ENCODE measurements at regions not wholly inside any gene's neighbourhood (a gene's known extent, or its start where the extent isn't known, plus 50 kb on each side); places are given as distances from the start of the nearest gene placed in this dataset.
"Not testable (repeated sequence)": the region's sequence is repeated elsewhere in the genome, so short reads cannot be mapped to it uniquely, and the experiment has no call there.

- H4K8ac ChIP-seq (ENCODE audit: low read depth in 2 of 2, low read length in 2 of 2); H4K5ac ChIP-seq (ENCODE audit: low read depth, low read length); H2AK5ac ChIP-seq (ENCODE audit: low read depth, low read length); H3K9me3 ChIP-seq (ENCODE audit: control insufficient read depth, insufficient read depth, low read length); H4K91ac ChIP-seq (ENCODE audit: insufficient read depth, low read depth, low read length); H3K4ac ChIP-seq (ENCODE audit: low read depth, low read length); H3K9me1 ChIP-seq (ENCODE audit: insufficient read depth, low read length); H3K27me3 ChIP-seq (ENCODE audit: control insufficient read depth, insufficient read depth, low read length); H3K18ac ChIP-seq (ENCODE audit: low read depth, low read length); in situ Hi-C loops (cut with MboI; ENCODE audit: low sequenced_read_pairs); H4K20me1 ChIP-seq (ENCODE audit: insufficient read depth, low read length); H3K27ac ChIP-seq (ENCODE audit: insufficient read depth, low read length); H3K23ac ChIP-seq (ENCODE audit: low read depth, low read length); H3K56ac ChIP-seq (ENCODE audit: extremely low read depth, insufficient read depth, low read length); H3K4me3 ChIP-seq (ENCODE audit: insufficient read depth, low read depth, low read length); H2AK9ac ChIP-seq (replicated peaks; ENCODE audit: low read depth, low read length, poor library complexity); dilution Hi-C loops (cut with HindIII; ENCODE audit: low sequenced_read_pairs, unreplicated experiment); intact Hi-C loops (cut with micrococcal nuclease); H2AFZ ChIP-seq (replicated peaks; ENCODE audit: low read length, poor library complexity); H3K9ac ChIP-seq (ENCODE audit: low read depth, low read length); CTCF ChIA-PET; H2BK20ac ChIP-seq (ENCODE audit: low read depth, low read length); H3K4me1 ChIP-seq (ENCODE audit: control insufficient read depth, insufficient read depth, low read length); H3K79me1 ChIP-seq (ENCODE audit: low read depth in 1 of 2, low read length in 2 of 2); H3K14ac ChIP-seq (replicated peaks; ENCODE audit: low read depth, low read length); BruUV-seq (replicated peaks); POLR2A ChIA-PET (ENCODE audit: unreplicated experiment); H2BK5ac ChIP-seq (ENCODE audit: low read depth, low read length, poor library complexity, severe bottlenecking); H3K36me3 ChIP-seq (ENCODE audit: control insufficient read depth, insufficient read depth, low read length); H3K4me2 ChIP-seq (ENCODE audit: low read depth, low read length): not testable (repeated sequence)
- WGBS, 2 experiments (ENCODE audit: extremely low coverage in 2 of 2, insufficient read length in 1 of 2) = no CpG with 5 or more reads among the region's 3 CpGs
- ATAC-seq (ENCODE audit: low read depth) (peak; percentile 96), DNase-seq (peak; percentile 82)
- peak; percentile 7; the same call in 1 of the 2 replicates for TF ChIP-seq FOS (IDR thresholded peaks at IDR 0.05; ENCODE audit: low read depth, low read length)
- TF ChIP-seq MAFK (IDR thresholded peaks at IDR 0.05; ENCODE audit: low read depth, low read length) = peak; percentile 36; the same call in 1 of the 2 replicates
- TF ChIP-seq NFE2L2 (IDR thresholded peaks at IDR 0.05; ENCODE audit: low read depth, low read length) = peak; percentile 42; the same call in 1 of the 2 replicates
- peak overlapping the region; percentile 77; the same call in 1 of the 2 replicates for H2BK120ac ChIP-seq (ENCODE audit: low read depth, low read length)
- 0 out of 3 replicates have a peak overlapping the region, but pooled peaks have one; percentile 67 for H2BK15ac ChIP-seq (ENCODE audit: low read depth, low read length)
Observed at GRCh38 chr16:22585431-22585830, 74.7 kb downstream of the NPIPB5 start.

GRCh38 chr16:22586732-22587131 lies 76.0 kb downstream of the NPIPB5 start:
- BruUV-seq (replicated peaks); ATAC-seq (ENCODE audit: low read depth): not testable (repeated sequence)
- WGBS, 2 experiments (ENCODE audit: extremely low coverage in 2 of 2, insufficient read length in 1 of 2) = no CpG with 5 or more reads among the region's 5 CpGs

More at GRCh38 chr16:22586732-22587131, 76.0 kb downstream of the NPIPB5 start:
- H3K27me3 ChIP-seq (ENCODE audit: control insufficient read depth, insufficient read depth, low read length); H3K14ac ChIP-seq (replicated peaks; ENCODE audit: low read depth, low read length); in situ Hi-C loops (cut with MboI; ENCODE audit: low sequenced_read_pairs); H4K20me1 ChIP-seq (ENCODE audit: insufficient read depth, low read length); H2BK5ac ChIP-seq (ENCODE audit: low read depth, low read length, poor library complexity, severe bottlenecking); H3K4me1 ChIP-seq (ENCODE audit: control insufficient read depth, insufficient read depth, low read length); H3K27ac ChIP-seq (ENCODE audit: insufficient read depth, low read length); H3K4me3 ChIP-seq (ENCODE audit: insufficient read depth, low read depth, low read length); H4K91ac ChIP-seq (ENCODE audit: insufficient read depth, low read depth, low read length); DNase-seq; H4K5ac ChIP-seq (ENCODE audit: low read depth, low read length); H2BK20ac ChIP-seq (ENCODE audit: low read depth, low read length); H3K56ac ChIP-seq (ENCODE audit: extremely low read depth, insufficient read depth, low read length); H3K79me1 ChIP-seq (ENCODE audit: low read depth in 1 of 2, low read length in 2 of 2); CTCF ChIA-PET; H3K9ac ChIP-seq (ENCODE audit: low read depth, low read length); intact Hi-C loops (cut with micrococcal nuclease); H2AK5ac ChIP-seq (ENCODE audit: low read depth, low read length); H3K23ac ChIP-seq (ENCODE audit: low read depth, low read length); H2AK9ac ChIP-seq (replicated peaks; ENCODE audit: low read depth, low read length, poor library complexity); H3K4ac ChIP-seq (ENCODE audit: low read depth, low read length); H3K18ac ChIP-seq (ENCODE audit: low read depth, low read length); dilution Hi-C loops (cut with HindIII; ENCODE audit: low sequenced_read_pairs, unreplicated experiment); H3K9me3 ChIP-seq (ENCODE audit: control insufficient read depth, insufficient read depth, low read length); H2BK15ac ChIP-seq (ENCODE audit: low read depth, low read length); H3K36me3 ChIP-seq (ENCODE audit: control insufficient read depth, insufficient read depth, low read length); H3K9me1 ChIP-seq (ENCODE audit: insufficient read depth, low read length); H3K4me2 ChIP-seq (ENCODE audit: low read depth, low read length); H4K8ac ChIP-seq (ENCODE audit: low read depth in 2 of 2, low read length in 2 of 2); POLR2A ChIA-PET (ENCODE audit: unreplicated experiment); H2BK120ac ChIP-seq (ENCODE audit: low read depth, low read length); H2AFZ ChIP-seq (replicated peaks; ENCODE audit: low read length, poor library complexity): not testable (repeated sequence)
